HEK293 (cell line): ENCODE measurements at regions not wholly inside any gene's neighbourhood (a gene's known extent, or its start where the extent isn't known, plus 50 kb on each side); places are given as distances from the start of the nearest gene placed in this dataset.

Experiments
- CTCF ChIA-PET: fragments of 350-600 bp; formaldehyde crosslinking; extraction: SDS; loops from one replicate; lab custom pipeline; 2021; ENCODE audit warnings: antibody characterized with exemption; lab: Yijun Ruan, JAX
- POLR2A ChIA-PET: fragments of 300-600 bp; formaldehyde crosslinking; extraction: SDS; loops from one replicate; lab custom pipeline; 2020; ENCODE audit warnings: antibody characterized with exemption, inconsistent platforms; lab: Yijun Ruan, JAX
- H3K27ac ChIP-seq: fragments of 200-500 bp; sonication (Bioruptor generic); 2 replicates; pipeline ENCODE4 v1.5.1; 2014; ENCODE audit warnings: low read depth, low read length, control low read depth, inconsistent platforms; ENCODE audit errors: extremely low read depth
- H3K36me3 ChIP-seq, 2 experiments: fragments of 200-500 bp in 1 of 2; sonication (Bioruptor generic) in 1 of 2; 1 replicate in 1 of 2; 2 replicates in 1 of 2; pipeline ENCODE4 v1.5.1; 2014 to 2017; ENCODE audit warnings: inconsistent platforms in 2 of 2, low read length in 2 of 2; ENCODE audit not compliant: control insufficient read depth in 2 of 2, insufficient read depth in 1 of 2
- H3K4me1 ChIP-seq: fragments of 200-500 bp; sonication (Bioruptor generic); 2 replicates; pipeline ENCODE4 v1.5.1; 2014; ENCODE audit warnings: mild to moderate bottlenecking, low read length, inconsistent platforms; ENCODE audit not compliant: control insufficient read depth, insufficient read depth
- H3K4me3 ChIP-seq: 2 replicates; pipeline ENCODE4 v1.5.1; 2011; ENCODE audit warnings: low read depth, mild to moderate bottlenecking, control low read depth, low read length, moderate library complexity
- H3K9me3 ChIP-seq: fragments of 200-500 bp; sonication (Bioruptor generic); 2 replicates; pipeline ENCODE4 v1.5.1; 2014; ENCODE audit warnings: low read depth, low read length, inconsistent platforms; ENCODE audit not compliant: control insufficient read depth, insufficient read depth
- EGR2 ChIP-seq: fragments of 450-650 bp; formaldehyde crosslinking; IDR thresholded peaks from 2 replicates; pipeline ENCODE4 v1.5.1; 2016; ENCODE audit warnings: low read depth, missing biosample characterization, missing genetic modification characterization
- GLI2 ChIP-seq: fragments of 450-650 bp; formaldehyde crosslinking; IDR thresholded peaks from 2 replicates; pipeline ENCODE4; 2017; ENCODE audit warnings: missing biosample characterization, missing genetic modification characterization, low read depth, borderline replicate concordance
- KLF10 ChIP-seq: fragments of 450-650 bp; IDR thresholded peaks from 2 replicates; pipeline ENCODE4 v1.5.1; 2018; ENCODE audit warnings: missing biosample characterization, mild to moderate bottlenecking, missing genetic modification characterization
- ZBTB20 ChIP-seq: fragments of 450-650 bp; formaldehyde crosslinking; IDR thresholded peaks from 2 replicates; pipeline ENCODE4 v1.5.1; 2016; ENCODE audit warnings: missing biosample characterization, missing genetic modification characterization
- ZFP3 ChIP-seq: fragments of 450-650 bp; formaldehyde crosslinking; IDR thresholded peaks from 2 replicates; pipeline ENCODE4 v1.5.1; 2016; ENCODE audit warnings: low read depth, missing biosample characterization, missing genetic modification characterization
- ZNF10 ChIP-seq: fragments of 450-650 bp; formaldehyde crosslinking; IDR thresholded peaks from 2 replicates; pipeline ENCODE4 v1.5.1; 2017; ENCODE audit warnings: missing biosample characterization, missing genetic modification characterization
- ZNF132 ChIP-seq: fragments of 450-650 bp; formaldehyde crosslinking; IDR thresholded peaks from 2 replicates; pipeline ENCODE4 v1.5.1; 2017; ENCODE audit warnings: missing biosample characterization, missing genetic modification characterization, borderline replicate concordance
- ZNF146 ChIP-seq: fragments of 450-650 bp; formaldehyde crosslinking; IDR thresholded peaks from 2 replicates; pipeline ENCODE4 v1.5.1; 2016; ENCODE audit warnings: missing biosample characterization, missing genetic modification characterization
- ZNF23 ChIP-seq: fragments of 450-650 bp; formaldehyde crosslinking; IDR thresholded peaks from 2 replicates; pipeline ENCODE4 v1.5.1; 2016; ENCODE audit warnings: missing biosample characterization, missing genetic modification characterization, borderline replicate concordance
- ZNF239 ChIP-seq: fragments of 450-650 bp; formaldehyde crosslinking; IDR thresholded peaks from 2 replicates; pipeline ENCODE4 v1.5.1; 2016; ENCODE audit warnings: missing biosample characterization, missing genetic modification characterization
- ZNF248 ChIP-seq: fragments of 450-650 bp; formaldehyde crosslinking; IDR thresholded peaks from 2 replicates; pipeline ENCODE4 v1.5.1; 2017; ENCODE audit warnings: missing biosample characterization, missing genetic modification characterization
- ZNF311 ChIP-seq: fragments of 450-650 bp; formaldehyde crosslinking; IDR thresholded peaks from 2 replicates; pipeline ENCODE4 v1.5.1; 2017; ENCODE audit warnings: missing biosample characterization, missing genetic modification characterization, borderline replicate concordance
- ZNF324 ChIP-seq: fragments of 450-650 bp; formaldehyde crosslinking; IDR thresholded peaks from 2 replicates; pipeline ENCODE4 v1.5.1; 2016; ENCODE audit warnings: missing biosample characterization, missing genetic modification characterization
- ZNF350 ChIP-seq: fragments of 450-650 bp; formaldehyde crosslinking; IDR thresholded peaks from 2 replicates; pipeline ENCODE4 v1.5.0; 2017; ENCODE audit warnings: missing biosample characterization, mild to moderate bottlenecking, missing genetic modification characterization
- ZNF354C ChIP-seq: fragments of 450-650 bp; formaldehyde crosslinking; IDR thresholded peaks from 2 replicates; pipeline ENCODE4 v1.5.1; 2016; ENCODE audit warnings: missing biosample characterization, missing genetic modification characterization, low read depth, borderline replicate concordance
- ZNF610 ChIP-seq: fragments of 450-650 bp; formaldehyde crosslinking; IDR thresholded peaks from 2 replicates; pipeline ENCODE4 v1.5.1; 2016; ENCODE audit warnings: missing biosample characterization, missing genetic modification characterization, borderline replicate concordance
- ZNF658 ChIP-seq: fragments of 450-650 bp; formaldehyde crosslinking; IDR thresholded peaks from 2 replicates; pipeline ENCODE4; 2016; ENCODE audit warnings: missing biosample characterization, missing genetic modification characterization
- ZNF660 ChIP-seq: fragments of 450-650 bp; IDR thresholded peaks from 2 replicates; pipeline ENCODE4 v1.5.1; 2018; ENCODE audit warnings: missing biosample characterization, mild to moderate bottlenecking, missing genetic modification characterization
- ZNF768 ChIP-seq: fragments of 450-650 bp; formaldehyde crosslinking; IDR thresholded peaks from 2 replicates; pipeline ENCODE4 v1.5.1; 2018; ENCODE audit warnings: missing biosample characterization, mild to moderate bottlenecking, missing genetic modification characterization
- ZNF830 ChIP-seq: fragments of 450-650 bp; IDR thresholded peaks from 2 replicates; pipeline ENCODE4 v1.5.0; 2018; ENCODE audit warnings: missing biosample characterization, missing genetic modification characterization, low read depth, mild to moderate bottlenecking, moderate library complexity
- ZNF837 ChIP-seq: fragments of 450-650 bp; formaldehyde crosslinking; IDR thresholded peaks from 2 replicates; pipeline ENCODE4 v1.5.1; 2016; ENCODE audit warnings: missing biosample characterization, missing genetic modification characterization
- TF ChIP-seq, protein P1 (sequence below): fragments of 450-650 bp; formaldehyde crosslinking; IDR thresholded peaks from 2 replicates; pipeline ENCODE4 v1.5.1; 2016; ENCODE audit warnings: missing biosample characterization, missing genetic modification characterization
- TF ChIP-seq, protein P2 (sequence below): fragments of 450-650 bp; formaldehyde crosslinking; IDR thresholded peaks from 2 replicates; pipeline ENCODE4 v1.5.1; 2016; ENCODE audit warnings: missing biosample characterization, missing genetic modification characterization
- TF ChIP-seq, protein P3 (sequence below): fragments of 450-650 bp; formaldehyde crosslinking; IDR thresholded peaks from 2 replicates; pipeline ENCODE4 v1.5.1; 2016; ENCODE audit warnings: missing biosample characterization, missing genetic modification characterization
- TF ChIP-seq, protein P4 (sequence below): fragments of 450-650 bp; formaldehyde crosslinking; IDR thresholded peaks from 2 replicates; pipeline ENCODE4 v1.5.1; 2017; ENCODE audit warnings: missing biosample characterization, missing genetic modification characterization
- TF ChIP-seq, protein P5 (sequence below): fragments of 450-650 bp; IDR thresholded peaks from 2 replicates; pipeline ENCODE4 v1.5.1; 2018; ENCODE audit warnings: missing biosample characterization, missing genetic modification characterization

DNA sequence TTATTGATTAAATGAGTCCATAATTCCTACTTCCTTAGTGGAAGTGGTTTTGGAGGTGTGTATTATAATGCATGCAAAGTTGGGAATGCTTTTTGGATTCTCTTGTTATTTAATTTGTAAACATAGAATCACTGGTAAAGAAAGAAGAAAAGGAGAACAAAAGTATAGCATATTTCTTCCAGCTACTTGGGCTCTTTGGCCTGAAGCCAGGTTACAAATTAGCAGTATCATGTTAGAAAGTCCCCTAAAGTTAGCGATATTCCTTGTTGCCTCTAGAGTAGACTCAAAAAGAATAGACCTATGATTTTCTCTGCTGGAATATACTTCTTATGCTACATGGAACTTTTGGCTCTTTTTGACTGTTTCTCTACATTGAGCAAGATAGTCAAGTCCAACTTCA, 60.6 kb upstream of the CD28 start:
- CTCF ChIA-PET, result no interaction called here
- no peak overlapping the region for H3K27ac ChIP-seq
- H3K4me3 ChIP-seq, result no peak overlapping the region
- TF ChIP-seq, protein P1, sequence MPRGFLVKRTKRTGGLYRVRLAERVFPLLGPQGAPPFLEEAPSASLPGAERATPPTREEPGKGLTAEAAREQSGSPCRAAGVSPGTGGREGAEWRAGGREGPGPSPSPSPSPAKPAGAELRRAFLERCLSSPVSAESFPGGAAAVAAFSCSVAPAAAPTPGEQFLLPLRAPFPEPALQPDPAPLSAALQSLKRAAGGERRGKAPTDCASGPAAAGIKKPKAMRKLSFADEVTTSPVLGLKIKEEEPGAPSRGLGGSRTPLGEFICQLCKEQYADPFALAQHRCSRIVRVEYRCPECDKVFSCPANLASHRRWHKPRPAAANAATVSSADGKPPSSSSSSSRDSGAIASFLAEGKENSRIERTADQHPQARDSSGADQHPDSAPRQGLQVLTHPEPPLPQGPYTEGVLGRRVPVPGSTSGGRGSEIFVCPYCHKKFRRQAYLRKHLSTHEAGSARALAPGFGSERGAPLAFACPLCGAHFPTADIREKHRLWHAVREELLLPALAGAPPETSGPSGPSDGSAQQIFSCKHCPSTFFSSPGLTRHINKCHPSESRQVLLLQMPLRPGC (tag by site-specific recombination), result no peak
- no peak for TF ChIP-seq ZNF146
- no peak for TF ChIP-seq ZBTB20 (tag by site-specific recombination)
- TF ChIP-seq ZFP3 (tag by site-specific recombination), result no peak
- no peak for TF ChIP-seq ZNF239 (tag by site-specific recombination)
- no peak for TF ChIP-seq ZNF23 (tag by site-specific recombination)
- TF ChIP-seq ZNF311 (tag by site-specific recombination), result no peak
- TF ChIP-seq, protein P2, sequence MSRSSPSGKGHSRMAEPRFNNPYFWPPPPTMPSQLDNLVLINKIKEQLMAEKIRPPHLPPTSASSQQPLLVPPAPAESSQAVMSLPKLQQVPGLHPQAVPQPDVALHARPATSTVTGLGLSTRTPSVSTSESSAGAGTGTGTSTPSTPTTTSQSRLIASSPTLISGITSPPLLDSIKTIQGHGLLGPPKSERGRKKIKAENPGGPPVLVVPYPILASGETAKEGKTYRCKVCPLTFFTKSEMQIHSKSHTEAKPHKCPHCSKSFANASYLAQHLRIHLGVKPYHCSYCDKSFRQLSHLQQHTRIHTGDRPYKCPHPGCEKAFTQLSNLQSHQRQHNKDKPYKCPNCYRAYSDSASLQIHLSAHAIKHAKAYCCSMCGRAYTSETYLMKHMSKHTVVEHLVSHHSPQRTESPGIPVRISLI (tag by site-specific recombination), result no peak
- no peak for TF ChIP-seq ZNF660 (tag by site-specific recombination)
- TF ChIP-seq ZNF248 (tag by site-specific recombination), result no peak
- TF ChIP-seq ZNF324 (tag by site-specific recombination), result no peak
- no peak for TF ChIP-seq ZNF837
- no peak for TF ChIP-seq ZNF132 (tag by site-specific recombination)
- no peak for TF ChIP-seq EGR2 (tag by site-specific recombination)
- no peak for TF ChIP-seq ZNF830 (tag by site-specific recombination)
- TF ChIP-seq ZNF10 (tag by site-specific recombination), result no peak
- POLR2A ChIA-PET, result no interaction called here
- no peaks in the 10 kb centered on the region for H3K36me3 ChIP-seq
- H3K9me3 ChIP-seq, result no peaks in the 10 kb centered on the region
- H3K4me1 ChIP-seq, result peaks cover 14% of the 10 kb centered on the region

DNA sequence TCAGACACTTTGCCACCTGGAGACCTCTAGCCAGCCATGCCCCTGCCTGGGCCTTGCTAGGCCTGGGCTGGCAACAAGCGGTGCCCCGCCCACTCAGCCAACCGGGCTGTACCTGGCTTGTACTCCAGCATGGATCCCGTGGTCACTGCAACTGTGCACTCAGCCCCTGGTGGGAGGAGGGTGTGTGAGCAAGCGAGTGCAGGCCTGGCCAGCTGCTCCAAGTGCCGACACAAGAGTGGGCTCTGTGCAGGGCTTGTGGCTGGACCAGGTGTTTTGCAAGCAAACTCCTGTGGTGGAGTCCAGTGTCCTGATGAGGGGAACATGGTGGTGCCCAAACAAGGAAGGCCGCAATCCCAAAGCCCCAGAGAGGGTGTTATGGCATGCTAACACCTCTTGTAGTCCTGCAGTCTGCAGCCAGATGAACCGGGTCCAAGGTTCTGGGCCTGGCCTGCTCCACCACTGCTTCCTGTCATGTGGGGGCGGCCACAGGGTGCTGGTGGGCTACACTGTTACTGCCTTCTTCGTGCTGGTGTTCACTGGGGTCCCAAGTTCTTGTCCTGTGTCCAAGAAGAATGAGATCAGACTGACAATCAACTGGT, 60.1 kb upstream of the CD28 start:
- H3K4me3 ChIP-seq, result no peak overlapping the region
- H3K27ac ChIP-seq, result no peak overlapping the region
- H3K36me3 ChIP-seq, result no peaks in the 10 kb centered on the region
- POLR2A ChIA-PET, result no interaction called here
- peaks cover 19% of the 10 kb centered on the region for H3K4me1 ChIP-seq
- H3K9me3 ChIP-seq, result no peaks in the 10 kb centered on the region
- CTCF ChIA-PET, result interaction anchor here (0.7 kb wide), 1 partner anchor 169 kb away, joined by 3 read pairs; no protein-coding TSS in a partner anchor
- TF ChIP-seq ZNF768, result no peak
- no peak for TF ChIP-seq ZNF354C (tag by site-specific recombination)
- TF ChIP-seq, protein P3, sequence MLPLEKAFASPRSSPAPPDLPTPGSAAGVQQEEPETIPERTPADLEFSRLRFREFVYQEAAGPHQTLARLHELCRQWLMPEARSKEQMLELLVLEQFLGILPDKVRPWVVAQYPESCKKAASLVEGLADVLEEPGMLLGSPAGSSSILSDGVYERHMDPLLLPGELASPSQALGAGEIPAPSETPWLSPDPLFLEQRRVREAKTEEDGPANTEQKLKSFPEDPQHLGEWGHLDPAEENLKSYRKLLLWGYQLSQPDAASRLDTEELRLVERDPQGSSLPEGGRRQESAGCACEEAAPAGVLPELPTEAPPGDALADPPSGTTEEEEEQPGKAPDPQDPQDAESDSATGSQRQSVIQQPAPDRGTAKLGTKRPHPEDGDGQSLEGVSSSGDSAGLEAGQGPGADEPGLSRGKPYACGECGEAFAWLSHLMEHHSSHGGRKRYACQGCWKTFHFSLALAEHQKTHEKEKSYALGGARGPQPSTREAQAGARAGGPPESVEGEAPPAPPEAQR (tag by site-specific recombination), result no peak
- TF ChIP-seq GLI2 (tag by site-specific recombination), result no peak
- TF ChIP-seq ZNF610 (tag by site-specific recombination), result no peak
- TF ChIP-seq, protein P4, sequence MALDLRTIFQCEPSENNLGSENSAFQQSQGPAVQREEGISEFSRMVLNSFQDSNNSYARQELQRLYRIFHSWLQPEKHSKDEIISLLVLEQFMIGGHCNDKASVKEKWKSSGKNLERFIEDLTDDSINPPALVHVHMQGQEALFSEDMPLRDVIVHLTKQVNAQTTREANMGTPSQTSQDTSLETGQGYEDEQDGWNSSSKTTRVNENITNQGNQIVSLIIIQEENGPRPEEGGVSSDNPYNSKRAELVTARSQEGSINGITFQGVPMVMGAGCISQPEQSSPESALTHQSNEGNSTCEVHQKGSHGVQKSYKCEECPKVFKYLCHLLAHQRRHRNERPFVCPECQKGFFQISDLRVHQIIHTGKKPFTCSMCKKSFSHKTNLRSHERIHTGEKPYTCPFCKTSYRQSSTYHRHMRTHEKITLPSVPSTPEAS, result no peak
- TF ChIP-seq ZNF350 (tag by site-specific recombination), result no peak
- TF ChIP-seq ZNF658 (tag by site-specific recombination), result no peak
- TF ChIP-seq, protein P5, sequence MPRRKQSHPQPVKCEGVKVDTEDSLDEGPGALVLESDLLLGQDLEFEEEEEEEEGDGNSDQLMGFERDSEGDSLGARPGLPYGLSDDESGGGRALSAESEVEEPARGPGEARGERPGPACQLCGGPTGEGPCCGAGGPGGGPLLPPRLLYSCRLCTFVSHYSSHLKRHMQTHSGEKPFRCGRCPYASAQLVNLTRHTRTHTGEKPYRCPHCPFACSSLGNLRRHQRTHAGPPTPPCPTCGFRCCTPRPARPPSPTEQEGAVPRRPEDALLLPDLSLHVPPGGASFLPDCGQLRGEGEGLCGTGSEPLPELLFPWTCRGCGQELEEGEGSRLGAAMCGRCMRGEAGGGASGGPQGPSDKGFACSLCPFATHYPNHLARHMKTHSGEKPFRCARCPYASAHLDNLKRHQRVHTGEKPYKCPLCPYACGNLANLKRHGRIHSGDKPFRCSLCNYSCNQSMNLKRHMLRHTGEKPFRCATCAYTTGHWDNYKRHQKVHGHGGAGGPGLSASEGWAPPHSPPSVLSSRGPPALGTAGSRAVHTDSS (tag by site-specific recombination), result no peak
- TF ChIP-seq KLF10 (tag by site-specific recombination), result no peak
